Neural crest cell (in vitro differentiated cells): ENCODE measurements at regions not wholly inside any gene's neighbourhood (a gene's known extent, or its start where the extent isn't known, plus 50 kb on each side); places are given as distances from the start of the nearest gene placed in this dataset.

ENCODE experiments used
- DNase-seq: peaks from one replicate; pipeline ENCODE4 v3.0.0; 2021; ENCODE audit warnings: low read depth, mixed read lengths, low spot score
- H3K27ac Mint-ChIP-seq: one replicate; pipeline ENCODE4 v1.8.0; 2021; ENCODE audit warnings: mild to moderate bottlenecking, mixed read lengths; ENCODE audit not compliant: unreplicated experiment
- H3K27me3 Mint-ChIP-seq: 2 replicates; pipeline ENCODE4 v1.8.0; 2021; ENCODE audit warnings: low read depth, mild to moderate bottlenecking, mixed read lengths
- H3K36me3 Mint-ChIP-seq: 2 replicates; pipeline ENCODE4 v1.8.0; 2021; ENCODE audit warnings: low read depth, mild to moderate bottlenecking, mixed read lengths
- H3K4me1 Mint-ChIP-seq: 2 replicates; pipeline ENCODE4 v1.8.0; 2021; ENCODE audit warnings: mixed read lengths
- H3K4me3 Mint-ChIP-seq: one replicate; pipeline ENCODE4 v1.8.0; 2021; ENCODE audit warnings: mild to moderate bottlenecking, mixed read lengths
- H3K9me3 Mint-ChIP-seq: 2 replicates; pipeline ENCODE4 v1.8.0; 2021; ENCODE audit warnings: mixed read lengths
- TF ChIP-seq, protein P1 (sequence below): fragments of 200-600 bp; sonication (generic); conservative IDR thresholded peaks from 2 replicates; pipeline ENCODE4 v1.5.0; 2021; ENCODE audit warnings: antibody characterized with exemption, mild to moderate bottlenecking

DNA sequence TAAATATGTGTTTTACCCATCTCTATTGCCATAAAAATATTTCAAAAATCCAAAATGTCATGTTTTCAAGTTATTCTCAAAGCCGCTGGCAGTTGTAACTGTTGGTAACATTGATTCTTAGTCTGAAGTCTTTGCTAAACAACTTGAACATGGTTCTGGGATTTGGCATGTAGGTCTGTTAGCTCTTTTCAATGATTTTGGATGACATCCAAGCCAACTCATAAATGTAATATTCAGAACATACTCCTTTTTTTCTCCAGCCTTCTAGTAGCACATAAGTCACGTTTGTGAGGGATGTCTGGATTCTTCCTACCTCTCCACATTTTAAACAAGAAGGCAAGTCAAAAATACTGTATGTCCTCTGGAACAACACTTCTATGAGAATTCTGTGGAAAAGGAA, 305.3 kb downstream of the PRR32 start:
- no peak for DNase-seq
- Mint-ChIP-seq H3K9me3 (peaks cover 3% of the 10 kb centered on the region), H3K27me3 (no peaks in the 10 kb centered on the region), H3K4me3 (no peak overlapping the region), H3K27ac (no peak overlapping the region), H3K36me3 (no peaks in the 10 kb centered on the region), H3K4me1 (no peaks in the 10 kb centered on the region)
- TF ChIP-seq, protein P1, sequence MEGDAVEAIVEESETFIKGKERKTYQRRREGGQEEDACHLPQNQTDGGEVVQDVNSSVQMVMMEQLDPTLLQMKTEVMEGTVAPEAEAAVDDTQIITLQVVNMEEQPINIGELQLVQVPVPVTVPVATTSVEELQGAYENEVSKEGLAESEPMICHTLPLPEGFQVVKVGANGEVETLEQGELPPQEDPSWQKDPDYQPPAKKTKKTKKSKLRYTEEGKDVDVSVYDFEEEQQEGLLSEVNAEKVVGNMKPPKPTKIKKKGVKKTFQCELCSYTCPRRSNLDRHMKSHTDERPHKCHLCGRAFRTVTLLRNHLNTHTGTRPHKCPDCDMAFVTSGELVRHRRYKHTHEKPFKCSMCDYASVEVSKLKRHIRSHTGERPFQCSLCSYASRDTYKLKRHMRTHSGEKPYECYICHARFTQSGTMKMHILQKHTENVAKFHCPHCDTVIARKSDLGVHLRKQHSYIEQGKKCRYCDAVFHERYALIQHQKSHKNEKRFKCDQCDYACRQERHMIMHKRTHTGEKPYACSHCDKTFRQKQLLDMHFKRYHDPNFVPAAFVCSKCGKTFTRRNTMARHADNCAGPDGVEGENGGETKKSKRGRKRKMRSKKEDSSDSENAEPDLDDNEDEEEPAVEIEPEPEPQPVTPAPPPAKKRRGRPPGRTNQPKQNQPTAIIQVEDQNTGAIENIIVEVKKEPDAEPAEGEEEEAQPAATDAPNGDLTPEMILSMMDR: no peak

GRCh38 chrX:127128282-127128681, 308.8 kb downstream of the PRR32 start:
- Mint-ChIP-seq H3K9me3 (no peaks in the 10 kb centered on the region), H3K36me3 (no peaks in the 10 kb centered on the region), H3K4me3 (no peak overlapping the region), H3K27me3 (no peaks in the 10 kb centered on the region), H3K27ac (no peak overlapping the region), H3K4me1 (no peaks in the 10 kb centered on the region)
- TF ChIP-seq, protein P1: no peak
- no peak for DNase-seq

DNA sequence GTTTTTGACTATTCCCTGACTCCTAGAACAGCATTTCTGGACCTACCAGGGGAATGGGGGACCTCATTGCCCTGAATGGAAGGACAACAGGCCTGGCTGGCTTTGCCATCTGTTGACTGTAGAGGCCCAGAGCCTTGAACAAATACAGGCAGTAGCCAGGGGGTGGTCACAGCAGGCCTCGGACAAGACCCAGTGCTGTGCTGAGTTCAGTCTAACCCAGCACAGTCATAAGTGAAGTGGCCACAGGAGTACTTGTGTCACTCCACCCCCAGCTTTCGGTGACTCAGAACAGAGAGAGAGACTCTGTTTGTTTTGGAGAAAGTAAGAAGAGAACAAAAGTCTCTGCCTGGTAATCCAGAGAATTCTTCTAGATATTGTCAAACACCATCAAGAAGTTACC, 310.0 kb downstream of the PRR32 start:
- H3K4me3 Mint-ChIP-seq: no peak overlapping the region
- DNase-seq: no peak
- no peaks in the 10 kb centered on the region for H3K4me1 Mint-ChIP-seq
- H3K27ac Mint-ChIP-seq: no peak overlapping the region
- no peaks in the 10 kb centered on the region for H3K36me3 Mint-ChIP-seq
- TF ChIP-seq, protein P1: no peak
- peaks cover under 1% of the 10 kb centered on the region for H3K9me3 Mint-ChIP-seq
- no peaks in the 10 kb centered on the region for H3K27me3 Mint-ChIP-seq

GRCh38 chrX:127138218-127138617, 318.7 kb downstream of the PRR32 start:
- no peaks in the 10 kb centered on the region for H3K36me3 Mint-ChIP-seq
- no peak overlapping the region for H3K27ac Mint-ChIP-seq
- no peak for DNase-seq
- no peaks in the 10 kb centered on the region for H3K4me1 Mint-ChIP-seq
- H3K4me3 Mint-ChIP-seq: no peak overlapping the region
- TF ChIP-seq, protein P1: no peak
- H3K27me3 Mint-ChIP-seq: no peaks in the 10 kb centered on the region
- peaks cover 6% of the 10 kb centered on the region for H3K9me3 Mint-ChIP-seq

GRCh38 chrX:127177966-127178365, 358.4 kb downstream of the PRR32 start:
- no peak overlapping the region for H3K4me3 Mint-ChIP-seq
- H3K36me3 Mint-ChIP-seq: no peaks in the 10 kb centered on the region
- H3K4me1 Mint-ChIP-seq: no peaks in the 10 kb centered on the region
- H3K9me3 Mint-ChIP-seq: no peaks in the 10 kb centered on the region
- H3K27me3 Mint-ChIP-seq: no peaks in the 10 kb centered on the region
- TF ChIP-seq, protein P1: no peak
- DNase-seq: no peak
- H3K27ac Mint-ChIP-seq: no peak overlapping the region

GRCh38 chrX:127187095-127187494, 367.6 kb downstream of the PRR32 start:
- Mint-ChIP-seq H3K4me1 (no peaks in the 10 kb centered on the region), H3K27me3 (no peaks in the 10 kb centered on the region), H3K27ac (peak overlapping the region; percentile 71), H3K36me3 (no peaks in the 10 kb centered on the region), H3K4me3 (no peak overlapping the region), H3K9me3 (peaks cover 2% of the 10 kb centered on the region)
- no peak for DNase-seq
- TF ChIP-seq, protein P1: no peak
